GM10266 (cell line): ENCODE measurements at regions not wholly inside any gene's neighbourhood (a gene's known extent, or its start where the extent isn't known, plus 50 kb on each side); places are given as distances from the start of the nearest gene placed in this dataset.

Experiments
- DNase-seq: peaks from one replicate; pipeline ENCODE4 v3.0.0; 2012; ENCODE audit errors: extremely low spot score
- TF ChIP-seq, protein P1 (sequence below): IDR thresholded peaks from 2 replicates; pipeline ENCODE4 v1.5.1; 2012; ENCODE audit warnings: mild to moderate bottlenecking, low read depth; ENCODE audit not compliant: control insufficient read depth, insufficient read depth; ENCODE audit errors: missing control alignments

GRCh38 chr11:119798656-119799055, 69.7 kb upstream of the NECTIN1 start:
- DNase-seq = no peak
- TF ChIP-seq, protein P1, sequence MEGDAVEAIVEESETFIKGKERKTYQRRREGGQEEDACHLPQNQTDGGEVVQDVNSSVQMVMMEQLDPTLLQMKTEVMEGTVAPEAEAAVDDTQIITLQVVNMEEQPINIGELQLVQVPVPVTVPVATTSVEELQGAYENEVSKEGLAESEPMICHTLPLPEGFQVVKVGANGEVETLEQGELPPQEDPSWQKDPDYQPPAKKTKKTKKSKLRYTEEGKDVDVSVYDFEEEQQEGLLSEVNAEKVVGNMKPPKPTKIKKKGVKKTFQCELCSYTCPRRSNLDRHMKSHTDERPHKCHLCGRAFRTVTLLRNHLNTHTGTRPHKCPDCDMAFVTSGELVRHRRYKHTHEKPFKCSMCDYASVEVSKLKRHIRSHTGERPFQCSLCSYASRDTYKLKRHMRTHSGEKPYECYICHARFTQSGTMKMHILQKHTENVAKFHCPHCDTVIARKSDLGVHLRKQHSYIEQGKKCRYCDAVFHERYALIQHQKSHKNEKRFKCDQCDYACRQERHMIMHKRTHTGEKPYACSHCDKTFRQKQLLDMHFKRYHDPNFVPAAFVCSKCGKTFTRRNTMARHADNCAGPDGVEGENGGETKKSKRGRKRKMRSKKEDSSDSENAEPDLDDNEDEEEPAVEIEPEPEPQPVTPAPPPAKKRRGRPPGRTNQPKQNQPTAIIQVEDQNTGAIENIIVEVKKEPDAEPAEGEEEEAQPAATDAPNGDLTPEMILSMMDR = no peak

- no peak for DNase-seq
- TF ChIP-seq, protein P1 = no peak
Observed at GRCh38 chr11:119797736-119798135, 68.7 kb upstream of the NECTIN1 start.

- no peak for DNase-seq
- TF ChIP-seq, protein P1 = no peak
Observed at GRCh38 chr11:119797123-119797611, 68.2 kb upstream of the NECTIN1 start.

DNA sequence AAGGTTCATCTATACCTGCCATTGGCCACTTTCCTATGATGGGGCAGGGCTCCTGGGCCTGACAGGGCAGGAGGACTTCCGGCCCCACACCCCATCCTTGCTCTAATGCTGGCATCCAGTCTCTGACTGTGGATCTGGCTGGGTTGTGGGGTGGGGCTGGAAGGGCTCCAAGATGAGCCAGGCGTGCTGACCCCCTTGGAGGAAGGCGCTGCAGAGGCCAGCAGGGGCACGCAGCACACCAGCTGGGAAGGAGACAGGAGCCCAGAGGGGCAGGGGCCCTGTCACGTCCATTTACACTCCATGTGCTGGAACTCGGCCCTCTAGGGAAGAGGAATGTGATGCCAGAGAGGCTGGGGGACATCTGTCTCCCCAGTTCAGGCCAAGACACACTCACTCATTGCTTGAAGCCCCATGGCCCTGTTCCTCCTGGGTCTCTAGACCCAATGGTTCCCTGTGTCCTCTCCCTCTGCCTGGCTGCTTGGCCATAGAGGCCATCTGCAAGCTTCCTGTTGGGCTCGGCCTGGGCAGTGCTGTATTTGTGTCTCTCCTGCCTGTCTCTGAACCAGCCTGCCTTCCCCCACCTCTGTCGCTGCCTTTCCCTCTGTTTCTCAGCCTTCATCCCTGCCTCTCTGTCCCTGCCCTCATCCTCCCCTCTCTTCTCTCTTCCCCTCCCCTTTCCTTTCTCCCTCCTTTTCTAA, 67.5 kb upstream of the NECTIN1 start:
- TF ChIP-seq, protein P1 = no peak
- no peak for DNase-seq

DNA sequence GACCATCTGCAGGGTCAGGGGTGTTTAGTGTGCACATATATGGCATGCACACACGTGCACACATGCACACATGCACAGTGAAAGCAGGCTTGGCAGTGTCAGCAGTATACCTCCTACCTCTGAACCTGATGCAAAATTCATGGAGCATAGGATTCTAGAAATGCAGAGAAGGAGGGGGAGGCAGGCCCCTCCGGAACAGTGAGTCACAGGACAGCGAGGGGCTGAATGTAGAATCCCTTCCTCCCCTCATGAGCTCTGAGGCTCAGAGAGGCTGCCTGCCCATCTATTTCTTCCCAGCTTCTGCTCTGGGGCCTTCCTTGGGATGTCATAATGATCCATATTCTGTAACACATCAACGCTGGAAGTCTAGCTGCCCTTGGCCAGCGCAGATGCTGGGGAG, 66.7 kb upstream of the NECTIN1 start:
- no peak for DNase-seq
- TF ChIP-seq, protein P1 = no peak

DNA sequence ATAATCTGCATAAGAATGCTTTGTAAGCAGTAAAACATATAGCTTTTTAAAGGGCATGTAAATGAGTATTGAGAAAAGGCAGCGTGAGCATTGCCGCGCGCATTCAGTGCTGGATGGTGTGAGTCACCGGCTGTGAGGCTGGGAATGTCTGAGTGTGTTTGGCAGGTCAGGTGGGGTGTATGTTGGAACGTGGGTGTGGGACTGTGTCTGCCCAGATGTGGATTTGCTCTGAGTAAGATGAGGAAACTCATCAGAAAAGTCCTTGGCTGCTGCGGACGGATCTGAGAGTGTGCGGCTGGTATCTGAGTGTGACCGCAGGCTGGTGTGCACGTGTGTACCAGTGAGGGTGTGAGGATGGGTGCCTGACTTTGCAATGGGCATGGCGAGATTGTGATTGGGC, 66.2 kb upstream of the NECTIN1 start:
- DNase-seq = no peak
- TF ChIP-seq, protein P1 = no peak

DNA sequence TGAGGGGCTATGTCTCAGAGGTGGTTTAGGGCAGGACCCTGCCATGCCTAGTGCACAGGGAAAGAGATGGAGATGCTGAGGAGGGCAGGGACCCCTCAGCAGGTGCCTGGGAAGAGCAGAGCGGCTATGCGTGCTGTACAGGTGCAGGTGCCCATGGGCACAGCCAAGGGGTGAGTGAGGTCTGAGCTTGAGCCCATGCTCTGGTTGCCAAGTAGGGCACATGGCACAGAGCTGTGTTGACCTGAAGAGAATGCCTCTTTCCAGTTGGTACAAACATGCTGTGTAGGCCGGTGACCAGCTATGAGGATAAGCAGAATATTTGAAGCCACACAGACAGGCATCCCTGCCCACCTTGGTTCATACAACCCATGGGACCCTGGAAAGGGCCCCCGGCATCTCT, 65.8 kb upstream of the NECTIN1 start:
- DNase-seq = no peak
- TF ChIP-seq, protein P1 = no peak
